ENCODE measurements at regions not wholly inside any gene's neighbourhood (a gene's known extent, or its start where the extent isn't known, plus 50 kb on each side); places are given as distances from the start of the nearest gene placed in this dataset.

DNA sequence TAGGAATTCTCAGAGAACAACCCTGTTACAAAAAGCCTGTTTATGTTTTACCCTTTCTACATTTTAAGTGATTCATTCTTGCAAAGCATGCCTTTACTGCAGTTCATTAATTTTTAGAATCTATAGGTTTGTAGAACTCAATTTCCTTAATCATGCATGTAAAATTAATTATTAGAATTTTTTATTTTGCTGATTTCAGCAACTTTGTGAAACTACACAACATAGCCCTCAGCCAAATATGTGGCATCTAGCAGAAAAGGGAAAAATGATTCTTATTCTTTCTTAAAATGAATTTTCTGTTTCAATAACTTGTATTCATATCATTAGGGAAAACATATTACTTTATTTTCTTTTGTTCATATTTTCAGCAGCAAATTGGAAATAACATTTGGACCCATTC lies 392.9 kb upstream of the PFKP start:
- TF ChIP-seq YY1 (IDR thresholded peaks at IDR 0.05; ENCODE audit: insufficient read depth, insufficient read length) (no peak), ZNF274 (IDR thresholded peaks at IDR 0.05; ENCODE audit: low read depth, low read length) (no peak)

All from NT2/D1 (cell line).